Activated naive CD8-positive, alpha-beta T cell treated with anti-CD3 and anti-CD28 coated beads, Interleukin-2, amount 50 U/mL, for 16 hours (primary cell): ENCODE measurements at regions not wholly inside any gene's neighbourhood (a gene's known extent, or its start where the extent isn't known, plus 50 kb on each side); places are given as distances from the start of the nearest gene placed in this dataset.
"Not testable (repeated sequence)": the region's sequence is repeated elsewhere in the genome, so short reads cannot be mapped to it uniquely, and the experiment has no call there.

Experiments
- DNase-seq: peaks from one replicate; pipeline ENCODE4 v3.0.0-alpha.2; 2020; ENCODE audit warnings: low read depth, low spot score

- not testable (repeated sequence) for DNase-seq
These were observed 277.9 kb downstream of the LPIN1 start for GRCh38 chr2:12024197-12024907.

GRCh38 chr2:12027136-12027535, 280.7 kb downstream of the LPIN1 start:
- DNase-seq: no peak

- DNase-seq: no peak
These were observed 285.4 kb downstream of the LPIN1 start for GRCh38 chr2:12031866-12032265.

- no peak for DNase-seq
These were observed 286.0 kb downstream of the LPIN1 start for GRCh38 chr2:12032398-12032797.

- DNase-seq: no peak
These were observed 286.5 kb downstream of the LPIN1 start for GRCh38 chr2:12032975-12033374.

GRCh38 chr2:12033494-12033893, 287.1 kb downstream of the LPIN1 start:
- no peak for DNase-seq

GRCh38 chr2:12034382-12034781, 287.9 kb downstream of the LPIN1 start:
- DNase-seq: no peak

- no peak for DNase-seq
These were observed 288.7 kb downstream of the LPIN1 start for GRCh38 chr2:12035029-12035720.

- DNase-seq: no peak
These were observed 289.7 kb downstream of the LPIN1 start for GRCh38 chr2:12035956-12036639.

GRCh38 chr2:12036640-12036983, 290.2 kb downstream of the LPIN1 start:
- DNase-seq: no peak

- no peak for DNase-seq
These were observed 290.9 kb downstream of the LPIN1 start for GRCh38 chr2:12037301-12037700.

- no peak for DNase-seq
These were observed 294.8 kb downstream of the LPIN1 start for GRCh38 chr2:12041236-12041635.

GRCh38 chr2:12043131-12043530, 296.7 kb downstream of the LPIN1 start:
- DNase-seq: no peak

- no peak for DNase-seq
These were observed 298.4 kb downstream of the LPIN1 start for GRCh38 chr2:12044857-12045256.

- no peak for DNase-seq
These were observed 299.4 kb downstream of the LPIN1 start for GRCh38 chr2:12045864-12046291.

- DNase-seq: no peak
These were observed 300.2 kb downstream of the LPIN1 start for GRCh38 chr2:12046641-12047040.

GRCh38 chr2:12047761-12048160, 301.3 kb downstream of the LPIN1 start:
- no peak for DNase-seq

- no peak for DNase-seq
These were observed 302.1 kb downstream of the LPIN1 start for GRCh38 chr2:12048550-12048949.

- no peak for DNase-seq
These were observed 304.0 kb downstream of the LPIN1 start for GRCh38 chr2:12050396-12050795.

GRCh38 chr2:12051831-12052230, 305.4 kb downstream of the LPIN1 start:
- no peak for DNase-seq

GRCh38 chr2:12052796-12053195, 306.4 kb downstream of the LPIN1 start:
- DNase-seq: no peak

GRCh38 chr2:12054956-12055618, 308.7 kb downstream of the LPIN1 start:
- DNase-seq: no peak
